ENCODE measurements at regions not wholly inside any gene's neighbourhood (a gene's known extent, or its start where the extent isn't known, plus 50 kb on each side); places are given as distances from the start of the nearest gene placed in this dataset.

- TF ChIP-seq POLR2A (IDR thresholded peaks at IDR 0.05; ENCODE audit: low read depth, low read length) (no peak), CTCF (conservative IDR thresholded peaks at IDR 0.05; ENCODE audit: low read depth, low read length) (no peak), SMC3 (IDR thresholded peaks at IDR 0.05; ENCODE audit: low read depth, low read length) (no peak), FOS (IDR thresholded peaks at IDR 0.05; ENCODE audit: low read depth, low read length) (no peak), MXI1 (IDR thresholded peaks at IDR 0.05; ENCODE audit: borderline replicate concordance, low read depth, low read length) (no peak), USF2 (IDR thresholded peaks at IDR 0.05; ENCODE audit: low read depth, low read length) (no peak), CEBPB (IDR thresholded peaks at IDR 0.05; ENCODE audit: low read depth, low read length) (no peak), RCOR1 (IDR thresholded peaks at IDR 0.05; ENCODE audit: insufficient replicate concordance, low read length) (no peak), MAFK (IDR thresholded peaks at IDR 0.05; ENCODE audit: low read depth, low read length) (no peak)
Observed at GRCh38 chr11:19352771-19353160, 112.0 kb upstream of the E2F8 start.
